ENCODE measurements at regions not wholly inside any gene's neighbourhood (a gene's known extent, or its start where the extent isn't known, plus 50 kb on each side); places are given as distances from the start of the nearest gene placed in this dataset.
A peak's percentile ranks its signal among the peaks of the same experiment; 100 is the strongest.

DNA sequence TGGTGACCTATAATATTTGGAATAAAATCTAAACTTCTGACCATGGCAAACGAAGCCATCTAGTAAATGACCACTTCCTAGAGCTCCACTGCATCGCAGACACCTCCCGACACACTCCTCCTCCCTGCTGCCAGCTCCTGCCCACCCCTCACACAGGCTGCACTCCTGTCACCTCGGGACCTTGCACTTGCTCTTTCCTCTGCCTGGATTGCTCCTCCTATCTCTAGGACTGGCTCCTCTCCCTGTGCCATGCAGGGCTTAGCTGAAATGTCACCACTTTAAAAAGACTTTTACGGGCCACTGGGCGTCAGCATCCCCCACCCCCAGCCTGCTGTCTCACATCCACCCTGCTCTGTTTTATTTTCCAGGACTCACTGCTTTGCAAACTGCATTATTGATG, 87.6 kb upstream of the MC3R start:
- peaks cover 10% of the 10 kb centered on the region for H3K27me3 ChIP-seq (ENCODE audit: insufficient read depth, low read length, poor library complexity)
- no peaks in the 10 kb centered on the region for H3K79me2 ChIP-seq (ENCODE audit: insufficient read depth, low read length)
- DNase-seq = no peak
- no peaks in the 10 kb centered on the region for H4K20me1 ChIP-seq (ENCODE audit: insufficient read depth, low read length)
- TF ChIP-seq, protein P1, sequence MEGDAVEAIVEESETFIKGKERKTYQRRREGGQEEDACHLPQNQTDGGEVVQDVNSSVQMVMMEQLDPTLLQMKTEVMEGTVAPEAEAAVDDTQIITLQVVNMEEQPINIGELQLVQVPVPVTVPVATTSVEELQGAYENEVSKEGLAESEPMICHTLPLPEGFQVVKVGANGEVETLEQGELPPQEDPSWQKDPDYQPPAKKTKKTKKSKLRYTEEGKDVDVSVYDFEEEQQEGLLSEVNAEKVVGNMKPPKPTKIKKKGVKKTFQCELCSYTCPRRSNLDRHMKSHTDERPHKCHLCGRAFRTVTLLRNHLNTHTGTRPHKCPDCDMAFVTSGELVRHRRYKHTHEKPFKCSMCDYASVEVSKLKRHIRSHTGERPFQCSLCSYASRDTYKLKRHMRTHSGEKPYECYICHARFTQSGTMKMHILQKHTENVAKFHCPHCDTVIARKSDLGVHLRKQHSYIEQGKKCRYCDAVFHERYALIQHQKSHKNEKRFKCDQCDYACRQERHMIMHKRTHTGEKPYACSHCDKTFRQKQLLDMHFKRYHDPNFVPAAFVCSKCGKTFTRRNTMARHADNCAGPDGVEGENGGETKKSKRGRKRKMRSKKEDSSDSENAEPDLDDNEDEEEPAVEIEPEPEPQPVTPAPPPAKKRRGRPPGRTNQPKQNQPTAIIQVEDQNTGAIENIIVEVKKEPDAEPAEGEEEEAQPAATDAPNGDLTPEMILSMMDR (IDR thresholded peaks at IDR 0.05; ENCODE audit: borderline replicate concordance, extremely low read depth, low read length, poor library complexity, severe bottlenecking) = no peak
- TF ChIP-seq EZH2 (IDR thresholded peaks at IDR 0.05; ENCODE audit: borderline replicate concordance, low read depth, low read length, severe bottlenecking) = no peak
- ATAC-seq (ENCODE audit: insufficient read depth, low read depth) = no peak
- H3K36me3 ChIP-seq (ENCODE audit: insufficient read depth, low read length) = no peaks in the 10 kb centered on the region
- H2AFZ ChIP-seq (ENCODE audit: low read depth, low read length) = no peak overlapping the region
- H3K4me3 ChIP-seq (ENCODE audit: low read depth in 1 of 2, low read length in 2 of 2) = no peak overlapping the region
- no peak overlapping the region for H3K4me2 ChIP-seq (ENCODE audit: insufficient read depth, low read length)
- H3K4me1 ChIP-seq (ENCODE audit: insufficient read depth, low read length) = no peaks in the 10 kb centered on the region
- H3K9ac ChIP-seq (ENCODE audit: low read depth, low read length) = no peak overlapping the region
- H3K9me3 ChIP-seq (ENCODE audit: insufficient read depth, low read length, severe bottlenecking) = no peaks in the 10 kb centered on the region
- no peak overlapping the region for H3K27ac ChIP-seq (ENCODE audit: low read length)

DNA sequence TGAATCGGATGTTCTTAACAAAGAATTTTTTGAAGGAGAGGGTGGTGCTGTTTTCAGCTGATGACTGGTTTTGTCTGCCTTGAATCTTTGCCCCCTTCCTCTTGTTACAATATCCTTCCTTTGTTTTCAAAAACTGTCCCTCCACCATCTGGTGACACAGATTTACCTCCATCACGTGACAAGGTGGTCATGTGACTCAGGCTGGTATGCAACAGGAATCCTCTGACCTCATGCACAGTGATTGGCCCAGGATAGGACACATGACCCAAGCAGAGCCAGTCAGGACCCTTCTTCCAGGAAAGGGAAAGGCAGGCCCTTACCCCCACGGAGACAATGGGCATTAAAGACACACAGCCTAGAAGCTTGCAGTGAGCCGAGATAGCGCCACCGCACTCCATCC, 84.7 kb upstream of the MC3R start:
- Histone ChIP-seq H3K79me2 (ENCODE audit: insufficient read depth, low read length) (no peaks in the 10 kb centered on the region), H3K36me3 (ENCODE audit: insufficient read depth, low read length) (no peaks in the 10 kb centered on the region), H4K20me1 (ENCODE audit: insufficient read depth, low read length) (no peaks in the 10 kb centered on the region), H3K4me1 (ENCODE audit: insufficient read depth, low read length) (no peaks in the 10 kb centered on the region), H3K4me3 (ENCODE audit: low read depth in 1 of 2, low read length in 2 of 2) (no peak overlapping the region), H3K27ac (ENCODE audit: low read length) (no peak overlapping the region), H3K9ac (ENCODE audit: low read depth, low read length) (no peak overlapping the region), H2AFZ (ENCODE audit: low read depth, low read length) (no peak overlapping the region), H3K27me3 (ENCODE audit: insufficient read depth, low read length, poor library complexity) (peaks cover 10% of the 10 kb centered on the region), H3K4me2 (ENCODE audit: insufficient read depth, low read length) (no peak overlapping the region), H3K9me3 (ENCODE audit: insufficient read depth, low read length, severe bottlenecking) (no peaks in the 10 kb centered on the region)
- peak; percentile 5 for DNase-seq
- ATAC-seq (ENCODE audit: insufficient read depth, low read depth) = no peak
- TF ChIP-seq, protein P1 (IDR thresholded peaks at IDR 0.05; ENCODE audit: borderline replicate concordance, extremely low read depth, low read length, poor library complexity, severe bottlenecking) = no peak
- TF ChIP-seq EZH2 (IDR thresholded peaks at IDR 0.05; ENCODE audit: borderline replicate concordance, low read depth, low read length, severe bottlenecking) = no peak

DNA sequence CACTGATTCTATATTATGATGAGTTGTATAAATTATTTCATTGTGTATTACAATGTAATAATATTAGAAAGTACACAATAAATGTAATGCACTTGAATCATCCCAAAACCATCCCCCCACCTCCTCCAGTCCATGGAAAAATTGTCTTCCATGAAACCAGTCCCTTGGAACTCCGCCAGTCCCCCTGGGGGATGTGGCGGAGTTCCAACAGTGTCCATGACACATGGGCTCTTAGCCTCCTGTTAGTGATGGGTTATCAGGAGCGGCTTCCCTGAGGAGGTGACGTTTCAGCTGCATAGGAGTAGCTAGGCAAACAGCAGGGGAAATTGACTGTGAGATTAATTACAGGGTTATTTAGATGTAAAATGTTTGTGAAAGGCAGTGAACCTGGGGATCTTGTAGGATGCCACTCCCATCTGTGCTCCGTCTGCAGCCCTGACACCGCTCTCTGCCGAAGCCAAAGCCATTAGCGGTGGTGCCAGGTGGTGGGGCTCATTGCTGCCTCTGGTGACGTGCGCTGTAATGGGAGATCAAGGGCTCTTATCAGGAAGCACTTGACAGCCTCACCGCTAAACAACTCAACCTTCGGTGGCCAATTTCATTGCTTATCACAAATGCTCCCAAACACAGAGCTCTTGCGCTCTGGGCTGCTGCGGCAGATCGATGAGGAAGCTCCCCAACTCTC, 81.6 kb upstream of the MC3R start:
- Histone ChIP-seq H4K20me1 (ENCODE audit: insufficient read depth, low read length) (no peaks in the 10 kb centered on the region), H3K36me3 (ENCODE audit: insufficient read depth, low read length) (no peaks in the 10 kb centered on the region), H3K27me3 (ENCODE audit: insufficient read depth, low read length, poor library complexity) (peaks cover 2% of the 10 kb centered on the region), H3K9me3 (ENCODE audit: insufficient read depth, low read length, severe bottlenecking) (no peaks in the 10 kb centered on the region), H3K4me3 (ENCODE audit: low read depth in 1 of 2, low read length in 2 of 2) (no peak overlapping the region), H3K79me2 (ENCODE audit: insufficient read depth, low read length) (no peaks in the 10 kb centered on the region), H3K27ac (ENCODE audit: low read length) (no peak overlapping the region), H2AFZ (ENCODE audit: low read depth, low read length) (no peak overlapping the region), H3K4me1 (ENCODE audit: insufficient read depth, low read length) (no peaks in the 10 kb centered on the region), H3K9ac (ENCODE audit: low read depth, low read length) (no peak overlapping the region), H3K4me2 (ENCODE audit: insufficient read depth, low read length) (no peak overlapping the region)
- TF ChIP-seq, protein P1 (IDR thresholded peaks at IDR 0.05; ENCODE audit: borderline replicate concordance, extremely low read depth, low read length, poor library complexity, severe bottlenecking) = no peak
- no peak for TF ChIP-seq EZH2 (IDR thresholded peaks at IDR 0.05; ENCODE audit: borderline replicate concordance, low read depth, low read length, severe bottlenecking)
- DNase-seq (no peak), ATAC-seq (ENCODE audit: insufficient read depth, low read depth) (no peak)

Data from DND-41 (cell line).